Mesenchymal stem cell (in vitro differentiated cells and primary cell): ENCODE measurements at regions not wholly inside any gene's neighbourhood (a gene's known extent, or its start where the extent isn't known, plus 50 kb on each side); places are given as distances from the start of the nearest gene placed in this dataset.

ENCODE experiments used
- DNase-seq: peaks from one replicate; pipeline ENCODE4 v3.0.0-alpha.2; 2013
- H2AFZ ChIP-seq: one replicate; pipeline ENCODE4 v1.6.1; 2013; ENCODE audit warnings: low read depth, mild to moderate bottlenecking, control low read depth, inconsistent platforms, low read length, moderate library complexity
- H2AK5ac ChIP-seq: 2 replicates; pipeline ENCODE4 v1.6.1; 2013; ENCODE audit warnings: low read length, moderate library complexity, mild to moderate bottlenecking, inconsistent platforms; ENCODE audit not compliant: severe bottlenecking
- H2BK120ac ChIP-seq: one replicate; pipeline ENCODE4 v1.6.1; 2013; ENCODE audit warnings: low read depth, mild to moderate bottlenecking, inconsistent platforms, low read length, moderate library complexity
- H2BK12ac ChIP-seq, 2 experiments: one replicate each; pipeline ENCODE4 v1.6.1; 2013; ENCODE audit warnings: inconsistent platforms in 2 of 2, low read length in 2 of 2, mild to moderate bottlenecking in 2 of 2, moderate library complexity in 2 of 2, control low read depth in 1 of 2
- H2BK15ac ChIP-seq: one replicate; pipeline ENCODE4 v1.6.1; 2013; ENCODE audit warnings: mild to moderate bottlenecking, low read depth, inconsistent platforms; ENCODE audit not compliant: poor library complexity, severe bottlenecking
- H2BK5ac ChIP-seq: 2 replicates; pipeline ENCODE4 v1.6.1; 2013; ENCODE audit warnings: low read depth, mild to moderate bottlenecking, low read length, control low read depth, inconsistent platforms; ENCODE audit not compliant: poor library complexity, severe bottlenecking
- H3K14ac ChIP-seq, 2 experiments: one replicate each; pipeline ENCODE4 v1.6.1; 2013; ENCODE audit warnings: inconsistent platforms in 2 of 2, low read length in 2 of 2, control low read depth in 1 of 2, mild to moderate bottlenecking in 1 of 2, moderate library complexity in 1 of 2
- H3K18ac ChIP-seq, 2 experiments: one replicate each; pipeline ENCODE4 v1.6.1; 2013; ENCODE audit warnings: inconsistent platforms in 2 of 2, low read length in 2 of 2, control low read depth in 1 of 2, low read depth in 1 of 2, mild to moderate bottlenecking in 1 of 2
- H3K23ac ChIP-seq, 2 experiments: one replicate each; pipeline ENCODE4 v1.6.1; 2013; ENCODE audit warnings: inconsistent platforms in 2 of 2, low read length in 2 of 2, mild to moderate bottlenecking in 2 of 2, moderate library complexity in 2 of 2, control low read depth in 1 of 2
- H3K27ac ChIP-seq: 2 replicates; pipeline ENCODE4 v1.5.1; 2013; ENCODE audit warnings: mild to moderate bottlenecking, moderate library complexity, low read length, control low read depth, inconsistent platforms; ENCODE audit not compliant: poor library complexity, severe bottlenecking
- H3K27me3 ChIP-seq, 2 experiments: 2 replicates each; pipeline versions ENCODE4 v1.6.1 to v1.7.0; 2013; ENCODE audit warnings: low read length in 2 of 2, mild to moderate bottlenecking in 2 of 2, moderate library complexity in 2 of 2, control low read depth in 1 of 2, inconsistent platforms in 1 of 2; ENCODE audit not compliant: control insufficient read depth in 1 of 2, insufficient read depth in 1 of 2
- H3K36me3 ChIP-seq, 2 experiments: 2 replicates each; pipeline versions ENCODE4 v1.6.1 to v1.7.0; 2013; ENCODE audit warnings: low read length in 2 of 2, control low read depth in 1 of 2, inconsistent platforms in 1 of 2, low read depth in 1 of 2, mild to moderate bottlenecking in 1 of 2; ENCODE audit not compliant: insufficient read depth in 2 of 2, control insufficient read depth in 1 of 2
- H3K4ac ChIP-seq, 2 experiments: one replicate each; pipeline ENCODE4 v1.6.1; 2013; ENCODE audit warnings: inconsistent platforms in 2 of 2, low read length in 2 of 2, mild to moderate bottlenecking in 2 of 2, moderate library complexity in 2 of 2, control low read depth in 1 of 2, low read depth in 1 of 2
- H3K4me1 ChIP-seq: 2 replicates; pipeline ENCODE4 v1.6.1; 2013; ENCODE audit warnings: low read depth, low read length, control low read depth; ENCODE audit not compliant: control insufficient read depth, insufficient read depth
- H3K4me2 ChIP-seq: 2 replicates; pipeline ENCODE4 v1.6.1; 2013; ENCODE audit warnings: low read length, mild to moderate bottlenecking, inconsistent platforms; ENCODE audit not compliant: poor library complexity, severe bottlenecking
- H3K4me3 ChIP-seq, 2 experiments: 2 replicates each; pipeline versions ENCODE4 v1.5.1 to v1.7.0; 2013; ENCODE audit warnings: low read length in 2 of 2, mild to moderate bottlenecking in 2 of 2, control low read depth in 1 of 2, low read depth in 1 of 2; ENCODE audit not compliant: insufficient read depth in 1 of 2
- H3K79me1 ChIP-seq: replicated peaks from 2 replicates; pipeline ENCODE4 v1.6.1; 2013; ENCODE audit warnings: mild to moderate bottlenecking, control low read depth, low read length, inconsistent platforms; ENCODE audit not compliant: poor library complexity, severe bottlenecking
- H3K9ac ChIP-seq: 2 replicates; pipeline ENCODE4 v1.7.0; 2013; ENCODE audit warnings: mild to moderate bottlenecking, low read length, moderate library complexity
- H3K9me3 ChIP-seq: 2 replicates; pipeline ENCODE4 v1.7.0; 2013; ENCODE audit warnings: mild to moderate bottlenecking, low read length; ENCODE audit not compliant: control insufficient read depth
- H4K8ac ChIP-seq: one replicate; pipeline ENCODE4 v1.6.1; 2013; ENCODE audit warnings: inconsistent platforms, mild to moderate bottlenecking, low read length, moderate library complexity
- H4K91ac ChIP-seq: one replicate; pipeline ENCODE4 v1.6.1; 2013; ENCODE audit warnings: mild to moderate bottlenecking, low read length, inconsistent platforms
- WGBS: methylation state at CpG from one replicate; pipeline ENCODE4 v1.1.7; 2013; ENCODE audit warnings: mixed read lengths; 5-methylcytosine and 5-hydroxymethylcytosine counted together

DNA sequence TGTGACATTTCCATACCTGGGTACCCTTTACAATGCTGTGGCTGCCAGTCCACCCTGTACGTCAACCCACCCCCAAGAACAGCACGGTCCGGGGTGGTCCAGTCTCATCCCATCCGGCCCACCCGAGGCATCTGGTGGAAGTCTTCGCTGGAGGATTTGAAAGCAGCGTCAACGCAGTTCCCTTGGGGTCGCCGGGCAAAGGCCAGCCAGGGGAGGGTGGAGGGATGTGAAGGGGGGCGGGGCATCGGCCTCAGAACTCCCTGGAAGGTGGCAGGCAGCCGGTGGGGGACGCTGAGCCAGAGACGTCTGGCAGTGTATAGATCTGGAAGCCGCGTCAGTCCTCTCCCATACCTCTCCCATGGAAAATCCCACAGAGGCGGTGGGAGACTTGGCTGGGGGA, 1944.0 kb upstream of the DEFB115 start:
- H3K9ac ChIP-seq = no peak overlapping the region
- H2BK15ac ChIP-seq = no peak overlapping the region
- no peak overlapping the region for H4K8ac ChIP-seq
- no peak overlapping the region for H3K14ac ChIP-seq
- no peaks in the 10 kb centered on the region for H3K27me3 ChIP-seq
- H2AFZ ChIP-seq = no peak overlapping the region
- H2BK5ac ChIP-seq = no peak overlapping the region
- H4K91ac ChIP-seq = no peak overlapping the region
- no peak overlapping the region for H3K4ac ChIP-seq
- no peak overlapping the region for H3K4me3 ChIP-seq
- no peaks in the 10 kb centered on the region for H3K36me3 ChIP-seq
- no peaks in the 10 kb centered on the region for H3K9me3 ChIP-seq
- H2BK12ac ChIP-seq = no peak overlapping the region
- no peaks in the 10 kb centered on the region for H3K79me1 ChIP-seq
- H2AK5ac ChIP-seq = no peak overlapping the region
- no peaks in the 10 kb centered on the region for H3K4me1 ChIP-seq
- 79% methylated on average over 13 of the region's 18 CpGs for WGBS
- no peak for DNase-seq
- H3K23ac ChIP-seq = no peak overlapping the region
- H3K27ac ChIP-seq = no peak overlapping the region
- no peak overlapping the region for H3K4me2 ChIP-seq
- no peak overlapping the region for H2BK120ac ChIP-seq
- H3K18ac ChIP-seq = no peak overlapping the region

DNA sequence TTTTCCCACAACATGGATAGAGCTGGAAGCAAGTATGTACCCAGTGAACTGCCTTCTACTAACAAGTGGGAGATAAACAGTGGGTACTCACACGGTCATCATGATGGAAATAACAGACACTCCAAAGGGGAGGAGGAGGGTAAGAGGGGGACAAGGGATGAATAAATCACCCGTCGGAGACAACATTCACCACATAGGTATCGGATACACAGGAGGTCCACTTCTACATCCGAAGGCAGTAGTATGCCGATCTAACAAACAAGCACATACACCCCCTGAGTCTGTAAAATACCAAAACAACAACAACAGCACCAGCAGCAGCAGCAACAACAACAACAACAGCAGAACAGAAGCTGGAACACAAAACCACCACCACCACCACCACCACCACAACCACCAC, 1943.2 kb upstream of the DEFB115 start:
- no peak overlapping the region for H3K9ac ChIP-seq
- H3K27me3 ChIP-seq = no peaks in the 10 kb centered on the region
- DNase-seq = no peak
- no peak overlapping the region for H2BK120ac ChIP-seq
- H2BK15ac ChIP-seq = no peak overlapping the region
- no peak overlapping the region for H2BK5ac ChIP-seq
- H3K14ac ChIP-seq = no peak overlapping the region
- no peaks in the 10 kb centered on the region for H3K36me3 ChIP-seq
- no peak overlapping the region for H4K8ac ChIP-seq
- no peak overlapping the region for H3K4me2 ChIP-seq
- no peak overlapping the region for H3K27ac ChIP-seq
- no peak overlapping the region for H2AK5ac ChIP-seq
- no peak overlapping the region for H4K91ac ChIP-seq
- no peak overlapping the region for H3K4me3 ChIP-seq
- no peaks in the 10 kb centered on the region for H3K79me1 ChIP-seq
- no peak overlapping the region for H3K18ac ChIP-seq
- no peak overlapping the region for H3K4ac ChIP-seq
- WGBS = 86% methylated on average over 6 of the region's 6 CpGs
- H2AFZ ChIP-seq = no peak overlapping the region
- no peak overlapping the region for H2BK12ac ChIP-seq
- H3K9me3 ChIP-seq = no peaks in the 10 kb centered on the region
- no peak overlapping the region for H3K23ac ChIP-seq
- no peaks in the 10 kb centered on the region for H3K4me1 ChIP-seq

DNA sequence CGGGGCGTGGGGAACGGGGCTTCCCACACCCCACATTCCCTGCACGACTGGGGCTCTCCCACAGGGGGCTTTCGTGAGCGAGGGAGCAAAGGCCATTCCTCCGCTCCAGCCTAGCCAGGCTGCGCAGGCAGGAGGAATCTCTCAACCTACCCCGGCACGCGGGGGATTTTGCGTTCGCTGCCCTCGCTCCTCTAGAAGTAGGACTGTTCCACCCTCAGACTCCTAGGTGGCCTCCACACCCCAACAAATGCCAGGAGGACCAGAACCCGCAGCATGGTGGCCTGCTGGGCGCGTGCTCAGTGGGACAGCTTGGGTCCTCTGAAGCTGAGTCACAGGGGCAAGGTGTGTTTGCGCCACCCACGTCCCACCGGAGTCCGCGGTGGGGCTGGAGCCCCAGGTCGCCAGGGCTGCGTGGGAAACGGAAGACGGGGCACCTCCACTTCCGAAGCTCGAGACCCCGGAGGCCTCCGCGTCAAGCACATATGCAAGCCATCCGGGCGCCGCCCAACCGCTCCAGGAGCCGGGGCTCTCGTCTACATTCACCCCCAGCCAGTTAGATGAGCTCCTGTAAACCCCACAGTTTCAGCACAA, 1938.5 kb upstream of the DEFB115 start:
- Histone ChIP-seq H3K9ac (no peak overlapping the region), H3K4me3 (no peak overlapping the region), H3K14ac (no peak overlapping the region), H2BK120ac (no peak overlapping the region), H3K18ac (no peak overlapping the region), H4K8ac (no peak overlapping the region), H3K79me1 (no peaks in the 10 kb centered on the region), H3K4me2 (no peak overlapping the region), H3K23ac (no peak overlapping the region), H3K27me3 (no peaks in the 10 kb centered on the region), H2BK15ac (no peak overlapping the region), H3K4me1 (no peaks in the 10 kb centered on the region), H2BK12ac (no peak overlapping the region), H2AFZ (no peak overlapping the region), H3K27ac (no peak overlapping the region), H3K36me3 (no peaks in the 10 kb centered on the region), H3K9me3 (no peaks in the 10 kb centered on the region), H4K91ac (peak overlapping the region; percentile 34), H3K4ac (no peak overlapping the region), H2BK5ac (no peak overlapping the region), H2AK5ac (no peak overlapping the region)
- no peak for DNase-seq
- 80% methylated on average over 37 of the region's 37 CpGs for WGBS

DNA sequence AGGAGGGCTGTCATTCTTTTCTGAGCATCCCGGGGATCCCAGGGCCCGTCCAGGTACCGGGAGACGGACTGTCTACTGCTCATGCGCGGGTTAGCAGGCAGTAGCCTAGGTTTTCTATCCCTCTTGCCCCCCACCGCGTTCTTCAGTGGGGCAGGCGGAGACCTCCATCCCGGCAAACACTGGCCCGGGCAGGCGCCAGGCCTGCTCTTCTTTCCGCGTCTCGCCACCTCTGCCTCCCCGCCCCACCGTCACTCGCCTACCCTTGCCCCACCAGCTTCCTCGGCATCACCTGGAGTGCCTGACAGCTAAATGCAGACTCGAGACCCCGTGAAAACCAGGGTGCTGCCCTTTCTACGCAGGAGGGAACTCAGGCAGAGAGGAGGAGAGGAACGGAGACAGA, 1937.7 kb upstream of the DEFB115 start:
- no peak overlapping the region for H3K23ac ChIP-seq
- WGBS = 85% methylated on average over 23 of the region's 23 CpGs
- no peak for DNase-seq
- H2BK12ac ChIP-seq = no peak overlapping the region
- H2BK120ac ChIP-seq = no peak overlapping the region
- H4K91ac ChIP-seq = no peak overlapping the region
- H2AK5ac ChIP-seq = no peak overlapping the region
- H3K4me3 ChIP-seq = no peak overlapping the region
- no peak overlapping the region for H4K8ac ChIP-seq
- H2BK5ac ChIP-seq = no peak overlapping the region
- H2AFZ ChIP-seq = no peak overlapping the region
- H3K36me3 ChIP-seq = no peaks in the 10 kb centered on the region
- no peaks in the 10 kb centered on the region for H3K4me1 ChIP-seq
- H3K9me3 ChIP-seq = no peaks in the 10 kb centered on the region
- no peaks in the 10 kb centered on the region for H3K27me3 ChIP-seq
- no peak overlapping the region for H2BK15ac ChIP-seq
- H3K14ac ChIP-seq = no peak overlapping the region
- no peak overlapping the region for H3K4ac ChIP-seq
- H3K9ac ChIP-seq = no peak overlapping the region
- H3K27ac ChIP-seq = no peak overlapping the region
- H3K79me1 ChIP-seq = no peaks in the 10 kb centered on the region
- H3K18ac ChIP-seq = no peak overlapping the region
- H3K4me2 ChIP-seq = no peak overlapping the region
